ENCODE measurements at regions not wholly inside any gene's neighbourhood (a gene's known extent, or its start where the extent isn't known, plus 50 kb on each side); places are given as distances from the start of the nearest gene placed in this dataset.

- TF ChIP-seq POLR2A (IDR thresholded peaks at IDR 0.05; ENCODE audit: low read length) (no peak), GATA1 (IDR thresholded peaks at IDR 0.05; ENCODE audit: low read depth, low read length) (no peak)
Observed at GRCh38 chr13:74443631-74444030, 309.4 kb upstream of the KLF12 start.

Data from erythroblast (primary cell).